ENCODE measurements at regions not wholly inside any gene's neighbourhood (a gene's known extent, or its start where the extent isn't known, plus 50 kb on each side); places are given as distances from the start of the nearest gene placed in this dataset.

GRCh38 chrX:39846460-39846859 lies 251.3 kb downstream of the BCOR start:
- Histone ChIP-seq H3K9me1 (ENCODE audit: insufficient read depth, low read length) (peaks cover 3% of the 10 kb centered on the region; the same call in 1 of the 2 replicates), H4K91ac (ENCODE audit: insufficient read depth, low read depth, low read length) (no peak overlapping the region), H2BK15ac (ENCODE audit: low read depth, low read length) (no peak overlapping the region), H3K4me1 (ENCODE audit: control insufficient read depth, insufficient read depth, low read length) (peaks cover 6% of the 10 kb centered on the region), H3K4ac (ENCODE audit: low read depth, low read length) (no peak overlapping the region), H3K9me3 (ENCODE audit: control insufficient read depth, insufficient read depth, low read length) (no peaks in the 10 kb centered on the region), H4K20me1 (ENCODE audit: insufficient read depth, low read length) (no peaks in the 10 kb centered on the region), H2BK120ac (ENCODE audit: low read depth, low read length) (no peak overlapping the region), H3K27ac (ENCODE audit: insufficient read depth, low read length) (no peak overlapping the region), H4K5ac (ENCODE audit: low read depth, low read length) (no peak overlapping the region), H3K9ac (ENCODE audit: low read depth, low read length) (no peak overlapping the region), H3K36me3 (ENCODE audit: control insufficient read depth, insufficient read depth, low read length) (no peaks in the 10 kb centered on the region), H3K56ac (ENCODE audit: extremely low read depth, insufficient read depth, low read length) (no peak overlapping the region), H2AK5ac (ENCODE audit: low read depth, low read length) (no peak overlapping the region), H3K27me3 (ENCODE audit: control insufficient read depth, insufficient read depth, low read length) (peaks cover 27% of the 10 kb centered on the region), H3K4me3 (ENCODE audit: insufficient read depth, low read depth, low read length) (no peak overlapping the region), H2AK9ac (replicated peaks; ENCODE audit: low read depth, low read length, poor library complexity) (no peak overlapping the region), H4K8ac (ENCODE audit: low read depth in 2 of 2, low read length in 2 of 2) (no peak overlapping the region), H2BK5ac (ENCODE audit: low read depth, low read length, poor library complexity, severe bottlenecking) (no peak overlapping the region), H3K14ac (replicated peaks; ENCODE audit: low read depth, low read length) (no peak overlapping the region), H3K18ac (ENCODE audit: low read depth, low read length) (no peak overlapping the region), H3K23ac (ENCODE audit: low read depth, low read length) (no peak overlapping the region), H2BK20ac (ENCODE audit: low read depth, low read length) (no peak overlapping the region), H3K79me1 (ENCODE audit: low read depth in 1 of 2, low read length in 2 of 2) (no peaks in the 10 kb centered on the region), H2AFZ (replicated peaks; ENCODE audit: low read length, poor library complexity) (no peak overlapping the region), H3K4me2 (ENCODE audit: low read depth, low read length) (no peak overlapping the region)
- no peak for DNase-seq
- in situ Hi-C loops (cut with MboI; ENCODE audit: low sequenced_read_pairs) = no loop called here
- intact Hi-C loops (cut with micrococcal nuclease) = no loop called here
- ChIA-PET CTCF (no interaction called here), POLR2A (ENCODE audit: unreplicated experiment) (no interaction called here)
- no TSS peak for BruUV-seq (replicated peaks)
- TF ChIP-seq NFE2L2 (IDR thresholded peaks at IDR 0.05; ENCODE audit: low read depth, low read length) (no peak), CHD1 (IDR thresholded peaks at IDR 0.05; ENCODE audit: low read depth, low read length) (no peak), MAZ (IDR thresholded peaks at IDR 0.05; ENCODE audit: borderline replicate concordance, low read depth, low read length) (no peak), MXI1 (IDR thresholded peaks at IDR 0.05; ENCODE audit: borderline replicate concordance, low read depth, low read length) (no peak), POLR2A (IDR thresholded peaks at IDR 0.05; ENCODE audit: low read depth, low read length) (no peak), USF2 (IDR thresholded peaks at IDR 0.05; ENCODE audit: low read depth, low read length) (no peak), RFX5 (IDR thresholded peaks at IDR 0.05; ENCODE audit: low read depth, low read length) (no peak), RAD21 (IDR thresholded peaks at IDR 0.05; ENCODE audit: low read length) (no peak), CTCF (conservative IDR thresholded peaks at IDR 0.05; ENCODE audit: low read depth, low read length) (no peak), BHLHE40 (IDR thresholded peaks at IDR 0.05; ENCODE audit: low read depth, low read length) (no peak), RCOR1 (IDR thresholded peaks at IDR 0.05; ENCODE audit: insufficient replicate concordance, low read length) (no peak), FOS (IDR thresholded peaks at IDR 0.05; ENCODE audit: low read depth, low read length) (no peak)
- TF ChIP-seq, protein P1, sequence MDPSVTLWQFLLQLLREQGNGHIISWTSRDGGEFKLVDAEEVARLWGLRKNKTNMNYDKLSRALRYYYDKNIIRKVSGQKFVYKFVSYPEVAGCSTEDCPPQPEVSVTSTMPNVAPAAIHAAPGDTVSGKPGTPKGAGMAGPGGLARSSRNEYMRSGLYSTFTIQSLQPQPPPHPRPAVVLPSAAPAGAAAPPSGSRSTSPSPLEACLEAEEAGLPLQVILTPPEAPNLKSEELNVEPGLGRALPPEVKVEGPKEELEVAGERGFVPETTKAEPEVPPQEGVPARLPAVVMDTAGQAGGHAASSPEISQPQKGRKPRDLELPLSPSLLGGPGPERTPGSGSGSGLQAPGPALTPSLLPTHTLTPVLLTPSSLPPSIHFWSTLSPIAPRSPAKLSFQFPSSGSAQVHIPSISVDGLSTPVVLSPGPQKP (IDR thresholded peaks at IDR 0.05; ENCODE audit: borderline replicate concordance, low read depth, low read length) = no peak
- dilution Hi-C loops (cut with HindIII; ENCODE audit: low sequenced_read_pairs, unreplicated experiment) = no loop called here
- no peak for ATAC-seq (ENCODE audit: low read depth)
- no CpG with 5 or more reads among the region's 4 CpGs for WGBS, 2 experiments (ENCODE audit: extremely low coverage in 2 of 2, insufficient read length in 1 of 2)

Measured in IMR-90 (cell line).